DND-41 (cell line): ENCODE measurements at regions not wholly inside any gene's neighbourhood (a gene's known extent, or its start where the extent isn't known, plus 50 kb on each side); places are given as distances from the start of the nearest gene placed in this dataset.
"Not testable (repeated sequence)": the region's sequence is repeated elsewhere in the genome, so short reads cannot be mapped to it uniquely, and the experiment has no call there.

Source experiments
- ATAC-seq: fragments of 200-7000 bp; cut with Tn5 transposase; 3 replicates; pipeline ENCODE4 v1.9.1; 2021; ENCODE audit warnings: low read depth; ENCODE audit not compliant: insufficient read depth
- DNase-seq: peaks from one replicate; pipeline ENCODE4 v3.0.0-alpha.2; 2020
- H2AFZ ChIP-seq: 2 replicates; pipeline ENCODE4 v1.6.0; 2012; ENCODE audit warnings: low read depth, low read length
- H3K27ac ChIP-seq: 2 replicates; pipeline ENCODE4 v1.5.1; 2012; ENCODE audit warnings: low read length, inconsistent platforms
- H3K27me3 ChIP-seq: fragments of 200-600 bp; sonication (generic); 2 replicates; pipeline ENCODE4 v1.6.0; 2012; ENCODE audit warnings: low read length, mild to moderate bottlenecking, inconsistent platforms; ENCODE audit not compliant: insufficient read depth, poor library complexity
- H3K36me3 ChIP-seq: 2 replicates; pipeline ENCODE4 v1.5.1; 2012; ENCODE audit warnings: low read length, inconsistent platforms; ENCODE audit not compliant: insufficient read depth
- H3K4me1 ChIP-seq: 2 replicates; pipeline ENCODE4 v1.5.1; 2012; ENCODE audit warnings: mild to moderate bottlenecking, low read length; ENCODE audit not compliant: insufficient read depth
- H3K4me2 ChIP-seq: 2 replicates; pipeline ENCODE4 v1.6.0; 2012; ENCODE audit warnings: mild to moderate bottlenecking, moderate library complexity, low read length, inconsistent platforms; ENCODE audit not compliant: insufficient read depth
- H3K4me3 ChIP-seq, 2 experiments: fragments of 200-600 bp in 1 of 2; shearing (Covaris generic) in 1 of 2; 2 replicates each; pipeline ENCODE4 v1.5.1; 2012 to 2016; ENCODE audit warnings: inconsistent platforms in 2 of 2, low read length in 2 of 2, mild to moderate bottlenecking in 2 of 2, low read depth in 1 of 2, moderate library complexity in 1 of 2
- H3K79me2 ChIP-seq: 2 replicates; pipeline ENCODE4 v1.6.0; 2012; ENCODE audit warnings: low read length, inconsistent platforms; ENCODE audit not compliant: insufficient read depth
- H3K9ac ChIP-seq: 2 replicates; pipeline ENCODE4 v1.6.0; 2012; ENCODE audit warnings: low read depth, mild to moderate bottlenecking, inconsistent platforms, low read length, moderate library complexity
- H3K9me3 ChIP-seq: 2 replicates; pipeline ENCODE4 v1.5.1; 2012; ENCODE audit warnings: low read length, moderate library complexity, mild to moderate bottlenecking, inconsistent platforms; ENCODE audit not compliant: insufficient read depth, severe bottlenecking
- H4K20me1 ChIP-seq: 2 replicates; pipeline ENCODE4 v1.6.0; 2012; ENCODE audit warnings: low read length; ENCODE audit not compliant: insufficient read depth
- CTCF ChIP-seq: IDR thresholded peaks from 2 replicates; pipeline ENCODE4 v1.5.1; 2012; ENCODE audit warnings: borderline replicate concordance, low read length, moderate library complexity, mild to moderate bottlenecking; ENCODE audit not compliant: poor library complexity, severe bottlenecking; ENCODE audit errors: extremely low read depth
- EZH2 ChIP-seq: IDR thresholded peaks from 3 replicates; pipeline ENCODE4 v1.6.1; 2012; ENCODE audit warnings: borderline replicate concordance, low read depth, mild to moderate bottlenecking, moderate library complexity, low read length, inconsistent platforms; ENCODE audit not compliant: severe bottlenecking

GRCh38 chr12:65731771-65732170, 92.5 kb upstream of the HMGA2 start:
- no peak overlapping the region for H3K4me2 ChIP-seq
- H3K4me1 ChIP-seq: no peaks in the 10 kb centered on the region
- DNase-seq: no peak
- H3K27me3 ChIP-seq: no peaks in the 10 kb centered on the region
- TF ChIP-seq EZH2 (no peak), CTCF (no peak)
- H3K9me3 ChIP-seq: no peaks in the 10 kb centered on the region
- no peak overlapping the region for H3K4me3 ChIP-seq
- no peaks in the 10 kb centered on the region for H3K79me2 ChIP-seq
- no peak overlapping the region for H2AFZ ChIP-seq
- no peak overlapping the region for H3K9ac ChIP-seq
- ATAC-seq: no peak
- no peaks in the 10 kb centered on the region for H3K36me3 ChIP-seq
- no peaks in the 10 kb centered on the region for H4K20me1 ChIP-seq
- no peak overlapping the region for H3K27ac ChIP-seq

- not testable (repeated sequence) for H2AFZ ChIP-seq, H3K4me2 ChIP-seq, H4K20me1 ChIP-seq, H3K36me3 ChIP-seq, H3K79me2 ChIP-seq, H3K4me3 ChIP-seq, H3K9ac ChIP-seq, H3K4me1 ChIP-seq, ATAC-seq, H3K27me3 ChIP-seq, DNase-seq, H3K9me3 ChIP-seq, H3K27ac ChIP-seq
Observed at GRCh38 chr12:65733643-65734042, 90.6 kb upstream of the HMGA2 start.

- ATAC-seq (no peak), DNase-seq (no peak)
- H3K9me3 ChIP-seq: no peaks in the 10 kb centered on the region
Observed at GRCh38 chr12:65734226-65734625, 90.1 kb upstream of the HMGA2 start.

GRCh38 chr12:65739606-65740005, 84.7 kb upstream of the HMGA2 start:
- Histone ChIP-seq H3K9me3 (no peaks in the 10 kb centered on the region), H3K4me3 (no peak overlapping the region), H3K79me2 (no peaks in the 10 kb centered on the region), H3K36me3 (no peaks in the 10 kb centered on the region), H3K4me2 (no peak overlapping the region), H3K27me3 (no peaks in the 10 kb centered on the region), H3K4me1 (no peaks in the 10 kb centered on the region), H4K20me1 (no peaks in the 10 kb centered on the region), H3K27ac (no peak overlapping the region), H3K9ac (no peak overlapping the region), H2AFZ (no peak overlapping the region)
- no peak for TF ChIP-seq CTCF
- no peak for TF ChIP-seq EZH2
- DNase-seq (no peak), ATAC-seq (no peak)

More at GRCh38 chr12:65734226-65734625, 90.1 kb upstream of the HMGA2 start:
- Histone ChIP-seq H3K4me2 (no peak overlapping the region), H3K4me1 (no peaks in the 10 kb centered on the region), H3K27ac (no peak overlapping the region), H2AFZ (no peak overlapping the region), H3K79me2 (no peaks in the 10 kb centered on the region), H3K9ac (no peak overlapping the region), H3K4me3 (no peak overlapping the region), H3K36me3 (no peaks in the 10 kb centered on the region), H4K20me1 (no peaks in the 10 kb centered on the region), H3K27me3 (no peaks in the 10 kb centered on the region)
- TF ChIP-seq EZH2 (no peak), CTCF (no peak)
